Superior temporal gyrus (tissue), 1 donor: ENCODE measurements at regions not wholly inside any gene's neighbourhood (a gene's known extent, or its start where the extent isn't known, plus 50 kb on each side); places are given as distances from the start of the nearest gene placed in this dataset.
"Not testable (repeated sequence)": the region's sequence is repeated elsewhere in the genome, so short reads cannot be mapped to it uniquely, and the experiment has no call there.

Source experiments
- DNase-seq: peaks from one replicate; pipeline ENCODE4 v3.0.0-alpha.2; 2016; ENCODE audit errors: extremely low spot score

- no peak for DNase-seq
Observed at GRCh38 chr12:73210548-73211204, 938.5 kb downstream of the TRHDE start.

GRCh38 chr12:73220951-73221350 lies 948.8 kb downstream of the TRHDE start:
- DNase-seq = no peak

- DNase-seq = no peak
Observed at GRCh38 chr12:73221398-73221797, 949.2 kb downstream of the TRHDE start.

GRCh38 chr12:73221836-73222235 lies 949.7 kb downstream of the TRHDE start:
- DNase-seq = no peak

GRCh38 chr12:73225371-73225937 lies 953.3 kb downstream of the TRHDE start:
- DNase-seq = no peak

- no peak for DNase-seq
Observed at GRCh38 chr12:73225941-73226340, 953.8 kb downstream of the TRHDE start.

- no peak for DNase-seq
Observed at GRCh38 chr12:73226593-73226992, 954.4 kb downstream of the TRHDE start.

GRCh38 chr12:73228828-73229227 lies 956.7 kb downstream of the TRHDE start:
- not testable (repeated sequence) for DNase-seq

- no peak for DNase-seq
Observed at GRCh38 chr12:73235387-73235786, 963.2 kb downstream of the TRHDE start.

GRCh38 chr12:73240110-73240509 lies 967.9 kb downstream of the TRHDE start:
- no peak for DNase-seq

- DNase-seq = no peak
Observed at GRCh38 chr12:73262788-73263381, 990.7 kb downstream of the TRHDE start.

- DNase-seq = no peak
Observed at GRCh38 chr12:73266206-73266605, 994.0 kb downstream of the TRHDE start.

- no peak for DNase-seq
Observed at GRCh38 chr12:73274976-73275375, 1002.8 kb downstream of the TRHDE start.

- no peak for DNase-seq
Observed at GRCh38 chr12:73277971-73278370, 1005.8 kb downstream of the TRHDE start.

GRCh38 chr12:73301530-73301929 lies 1029.4 kb downstream of the TRHDE start:
- no peak for DNase-seq

GRCh38 chr12:73307260-73307659 lies 1035.1 kb downstream of the TRHDE start:
- no peak for DNase-seq

GRCh38 chr12:73308079-73308478 lies 1035.9 kb downstream of the TRHDE start:
- no peak for DNase-seq

GRCh38 chr12:73308747-73309146 lies 1036.6 kb downstream of the TRHDE start:
- DNase-seq = no peak

- no peak for DNase-seq
Observed at GRCh38 chr12:73321319-73321718, 1049.1 kb downstream of the TRHDE start.

- DNase-seq = no peak
Observed at GRCh38 chr12:73321776-73322175, 1049.6 kb downstream of the TRHDE start.

- no peak for DNase-seq
Observed at GRCh38 chr12:73330584-73331351, 1058.6 kb downstream of the TRHDE start.

- no peak for DNase-seq
Observed at GRCh38 chr12:73341559-73342247, 1069.5 kb downstream of the TRHDE start.
